GM23248 (cell line): ENCODE measurements at regions not wholly inside any gene's neighbourhood (a gene's known extent, or its start where the extent isn't known, plus 50 kb on each side); places are given as distances from the start of the nearest gene placed in this dataset.

ENCODE experiments used
- DNase-seq: peaks from one replicate; pipeline ENCODE4 v3.0.0-alpha.2; 2015
- H2AFZ ChIP-seq: fragments of 200-600 bp; sonication (generic); 2 replicates; pipeline ENCODE4 v1.6.1; 2016; ENCODE audit warnings: antibody characterized with exemption
- H3F3A ChIP-seq: fragments of 200-600 bp; sonication (generic); 2 replicates; pipeline ENCODE4 v1.6.1; 2016; ENCODE audit warnings: mild to moderate bottlenecking, antibody characterized with exemption, mixed run types; ENCODE audit not compliant: insufficient read depth
- H3K27ac ChIP-seq: fragments of 200-600 bp; sonication (generic); 2 replicates; pipeline ENCODE4 v1.5.1; 2016; ENCODE audit warnings: mild to moderate bottlenecking
- H3K27me3 ChIP-seq: fragments of 200-600 bp; sonication (generic); replicated peaks from 2 replicates; pipeline ENCODE4 v1.6.1; 2016; ENCODE audit warnings: mild to moderate bottlenecking; ENCODE audit not compliant: insufficient read depth
- H3K36me3 ChIP-seq: fragments of 200-600 bp; sonication (generic); 2 replicates; pipeline ENCODE4 v1.6.1; 2016; ENCODE audit warnings: low read depth, mild to moderate bottlenecking
- H3K4me1 ChIP-seq: fragments of 200-600 bp; sonication (generic); 2 replicates; pipeline ENCODE4 v1.6.1; 2016; ENCODE audit warnings: mild to moderate bottlenecking; ENCODE audit not compliant: insufficient read depth
- H3K4me2 ChIP-seq: fragments of 200-600 bp; sonication (generic); one replicate; pipeline ENCODE4 v1.6.1; 2016; ENCODE audit warnings: mild to moderate bottlenecking; ENCODE audit not compliant: unreplicated experiment
- H3K4me3 ChIP-seq: fragments of 200-600 bp; sonication (generic); 2 replicates; pipeline ENCODE4 v1.5.1; 2016; ENCODE audit warnings: mild to moderate bottlenecking
- H3K79me2 ChIP-seq: fragments of 200-600 bp; sonication (generic); 2 replicates; pipeline ENCODE4 v1.6.1; 2016; ENCODE audit warnings: mild to moderate bottlenecking; ENCODE audit not compliant: insufficient read depth
- H3K9ac ChIP-seq: fragments of 200-600 bp; sonication (generic); 2 replicates; pipeline ENCODE4 v1.6.1; 2016; ENCODE audit warnings: mild to moderate bottlenecking
- H3K9me2 ChIP-seq: fragments of 200-600 bp; sonication (generic); 2 replicates; pipeline ENCODE4 v1.6.1; 2016; ENCODE audit warnings: mixed run types, mild to moderate bottlenecking, moderate library complexity; ENCODE audit not compliant: insufficient read depth
- H3K9me3 ChIP-seq: fragments of 200-600 bp; sonication (generic); one replicate; pipeline ENCODE4 v1.6.1; 2017; ENCODE audit warnings: low read depth
- H4K20me1 ChIP-seq: fragments of 200-600 bp; sonication (generic); 2 replicates; pipeline ENCODE4 v1.6.0; 2016; ENCODE audit not compliant: insufficient read depth
- EZH2 ChIP-seq: fragments of 200-600 bp; sonication (generic); IDR thresholded peaks from 2 replicates; pipeline ENCODE4 v1.6.1; 2018; ENCODE audit warnings: antibody characterized with exemption, mild to moderate bottlenecking; ENCODE audit not compliant: insufficient read depth, poor library complexity, severe bottlenecking
- EZH2phosphoT487 ChIP-seq: fragments of 200-600 bp; sonication (generic); IDR thresholded peaks from 2 replicates; pipeline ENCODE4 v1.6.1; 2018; ENCODE audit warnings: antibody characterized with exemption, moderate library complexity, mild to moderate bottlenecking, low read depth; ENCODE audit not compliant: insufficient read depth
- WGBS, 2 experiments: methylation state at CpG; one replicate each; pipeline ENCODE4 v1.1.6; 2015 to 2017; ENCODE audit warnings: low lambda C conversion rate in 2 of 2, low coverage in 1 of 2; ENCODE audit errors: missing lambda C conversion rate in 2 of 2; 5-methylcytosine and 5-hydroxymethylcytosine counted together
- in situ Hi-C: fragments of 300-500 bp; cut with MboI; formaldehyde crosslinking; loops from 2 replicates; pipeline ENCODE4 v1.15.0; 2020

DNA sequence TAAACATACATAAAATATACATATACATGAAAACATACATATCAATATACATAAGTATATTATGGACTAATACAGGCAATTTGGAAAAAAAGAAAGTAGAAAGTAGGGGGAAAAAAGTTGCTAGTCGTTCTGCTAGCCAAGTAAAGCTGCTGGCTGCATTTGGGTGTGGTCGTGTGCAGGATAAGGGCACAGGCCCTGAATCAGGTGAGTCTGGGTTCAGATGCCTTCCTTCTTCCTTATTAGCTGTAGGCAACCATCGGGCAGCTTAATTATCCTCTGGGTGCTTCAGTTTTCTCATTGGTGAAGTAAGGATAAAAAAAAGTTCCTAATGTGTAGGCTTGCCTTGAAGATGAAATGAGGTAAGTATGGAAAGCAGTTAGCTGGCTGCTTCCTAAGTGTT, 59.2 kb upstream of the SPRY4 start:
- in situ Hi-C loops = no loop called here
- no peak overlapping the region for H3K4me2 ChIP-seq
- H3K9me2 ChIP-seq = no peaks in the 10 kb centered on the region
- H3K4me1 ChIP-seq = peaks cover 13% of the 10 kb centered on the region
- H3K9ac ChIP-seq = no peak overlapping the region
- H3K36me3 ChIP-seq = no peaks in the 10 kb centered on the region
- H3K9me3 ChIP-seq = no peaks in the 10 kb centered on the region
- H3K79me2 ChIP-seq = no peaks in the 10 kb centered on the region
- H3K27me3 ChIP-seq = no peaks in the 10 kb centered on the region
- DNase-seq = no peak
- no peak overlapping the region for H3K4me3 ChIP-seq
- no peak overlapping the region for H3K27ac ChIP-seq
- H2AFZ ChIP-seq = no peak overlapping the region
- H3F3A ChIP-seq = peaks cover 8% of the 10 kb centered on the region
- WGBS, 2 experiments = 72 to 74% methylated on average over 3 of the region's 3 CpGs
- TF ChIP-seq EZH2 = no peak
- no peak for TF ChIP-seq EZH2phosphoT487
- H4K20me1 ChIP-seq = no peaks in the 10 kb centered on the region

DNA sequence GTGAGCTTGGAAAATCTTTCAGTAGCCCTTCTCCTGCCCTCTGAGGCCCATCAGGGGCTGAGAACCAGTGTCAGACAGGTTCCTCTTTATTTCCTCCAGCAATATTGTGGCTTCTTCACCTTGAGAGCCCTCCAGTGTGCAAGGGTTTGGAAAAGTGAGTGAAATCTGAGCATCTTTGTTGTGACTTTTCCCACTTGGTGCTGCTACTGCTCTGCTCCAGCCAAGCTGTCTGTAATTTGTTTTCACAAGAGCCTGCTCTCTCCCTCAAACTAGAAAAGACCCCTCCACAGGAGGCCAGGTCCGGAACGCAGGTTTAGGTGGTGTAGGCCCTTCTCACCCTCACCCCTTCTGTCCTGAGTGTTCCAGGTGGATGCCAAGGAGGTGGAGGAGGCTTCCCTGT, 57.4 kb upstream of the SPRY4 start:
- H3F3A ChIP-seq = peaks cover 12% of the 10 kb centered on the region
- H3K9me3 ChIP-seq = no peaks in the 10 kb centered on the region

DNA sequence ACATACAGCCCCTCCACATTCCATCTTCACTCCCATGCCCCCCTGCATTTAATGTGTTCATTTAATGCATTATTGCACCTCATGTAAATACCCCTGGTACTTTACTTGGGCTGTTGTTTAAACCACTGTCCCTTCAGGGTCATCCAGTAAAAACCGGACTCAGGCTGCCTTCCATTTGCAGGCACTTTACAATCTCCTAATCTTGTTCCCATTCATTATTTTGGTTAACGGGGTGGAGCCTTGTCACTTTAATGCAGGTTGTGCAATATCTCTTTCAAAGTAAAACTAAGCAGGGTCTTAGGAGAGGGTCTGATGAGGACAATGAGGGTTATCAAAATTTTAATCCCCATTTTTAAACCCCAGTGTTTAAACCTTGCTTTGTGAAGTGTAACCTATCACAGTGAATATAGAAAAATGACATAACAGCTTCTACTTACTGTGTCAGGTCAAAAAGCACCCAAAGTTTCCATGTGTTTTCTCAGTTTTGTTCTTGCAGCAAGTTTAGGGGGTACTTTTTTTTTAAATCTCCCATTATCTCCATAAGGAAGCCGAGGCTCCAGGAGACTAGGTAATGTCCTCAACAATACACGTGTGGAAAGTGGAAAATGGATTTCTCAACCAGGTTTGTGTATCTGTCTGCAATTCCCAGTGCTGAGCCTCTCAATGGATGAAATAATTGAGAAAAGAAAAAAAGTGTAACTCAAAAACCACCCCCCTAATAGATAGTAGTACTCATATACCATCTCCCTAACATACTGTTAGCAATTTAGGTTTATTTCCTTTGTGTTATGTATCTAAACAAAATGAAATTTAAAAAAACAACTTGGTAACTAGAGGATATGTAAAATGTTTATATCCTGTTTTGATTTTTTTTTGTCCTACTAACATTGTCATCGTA, 54.2 kb upstream of the SPRY4 start:
- no peaks in the 10 kb centered on the region for H3K9me3 ChIP-seq
- 74 to 75% methylated on average over 5 of the region's 5 CpGs for WGBS, 2 experiments
- TF ChIP-seq EZH2phosphoT487 (no peak), EZH2 (no peak)
- H2AFZ ChIP-seq = no peak overlapping the region
- no peaks in the 10 kb centered on the region for H3K9me2 ChIP-seq
- H3K36me3 ChIP-seq = no peaks in the 10 kb centered on the region
- H3K27me3 ChIP-seq = no peaks in the 10 kb centered on the region
- no peaks in the 10 kb centered on the region for H3K4me1 ChIP-seq
- peaks cover 8% of the 10 kb centered on the region; the same call in 1 of the 2 replicates for H3F3A ChIP-seq
- DNase-seq = no peak
- no peak overlapping the region for H3K27ac ChIP-seq
- no peaks in the 10 kb centered on the region for H3K79me2 ChIP-seq
- no peak overlapping the region for H3K4me3 ChIP-seq
- in situ Hi-C loops = no loop called here
- H3K4me2 ChIP-seq = no peak overlapping the region
- H4K20me1 ChIP-seq = no peaks in the 10 kb centered on the region
- no peak overlapping the region for H3K9ac ChIP-seq

More for the DNA sequence above, 57.4 kb upstream of the SPRY4 start:
- TF ChIP-seq EZH2 (no peak), EZH2phosphoT487 (no peak)
- Histone ChIP-seq H3K36me3 (no peaks in the 10 kb centered on the region), H3K4me3 (no peak overlapping the region), H3K9ac (no peak overlapping the region), H3K4me2 (no peak overlapping the region), H2AFZ (no peak overlapping the region), H3K4me1 (peaks cover 13% of the 10 kb centered on the region), H3K27ac (no peak overlapping the region), H3K79me2 (no peaks in the 10 kb centered on the region), H4K20me1 (no peaks in the 10 kb centered on the region), H3K27me3 (no peaks in the 10 kb centered on the region), H3K9me2 (no peaks in the 10 kb centered on the region)
- in situ Hi-C loops = no loop called here
- 97 to 98% methylated on average over 2 of the region's 2 CpGs for WGBS, 2 experiments
- no peak for DNase-seq

DNA sequence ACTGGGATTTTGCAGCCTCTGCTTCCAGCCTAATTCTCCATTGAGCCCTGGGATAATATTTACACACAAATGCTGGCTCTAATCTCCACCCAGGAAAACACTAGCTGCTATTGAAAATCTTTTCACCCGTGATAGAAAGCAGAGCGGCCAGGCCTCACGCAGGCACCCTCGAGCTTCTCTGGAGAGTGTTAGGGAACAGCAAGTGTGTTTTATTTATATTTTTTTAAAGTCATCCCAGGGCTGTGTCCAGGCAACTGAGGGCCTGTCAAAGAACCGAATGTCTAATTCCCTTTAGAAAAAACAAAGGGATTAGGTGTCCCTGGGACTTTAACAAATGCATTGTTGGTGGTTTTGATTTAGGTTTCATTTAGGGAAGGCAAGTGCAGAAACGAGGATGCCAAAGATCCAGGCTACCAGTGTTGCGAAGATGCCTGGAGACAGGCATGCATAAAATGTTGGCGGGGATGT, 51.2 kb upstream of the SPRY4 start:
- H2AFZ ChIP-seq = no peak overlapping the region
- H3K9me2 ChIP-seq = no peaks in the 10 kb centered on the region
- in situ Hi-C loops = no loop called here
- H3K27me3 ChIP-seq = no peaks in the 10 kb centered on the region
- H3K4me3 ChIP-seq = no peak overlapping the region
- no peak overlapping the region for H3K9ac ChIP-seq
- TF ChIP-seq EZH2 (no peak), EZH2phosphoT487 (no peak)
- no peak for DNase-seq
- no peaks in the 10 kb centered on the region for H3K36me3 ChIP-seq
- WGBS, 2 experiments = 76 to 78% methylated on average over 8 of the region's 8 CpGs
- H3K9me3 ChIP-seq = no peaks in the 10 kb centered on the region
- H3K4me2 ChIP-seq = no peak overlapping the region
- H4K20me1 ChIP-seq = no peaks in the 10 kb centered on the region
- no peaks in the 10 kb centered on the region for H3K4me1 ChIP-seq
- H3F3A ChIP-seq = peaks cover 8% of the 10 kb centered on the region; the same call in 1 of the 2 replicates
- H3K27ac ChIP-seq = no peak overlapping the region
- H3K79me2 ChIP-seq = no peaks in the 10 kb centered on the region
